ENCODE measurements at regions not wholly inside any gene's neighbourhood (a gene's known extent, or its start where the extent isn't known, plus 50 kb on each side); places are given as distances from the start of the nearest gene placed in this dataset.

DNA sequence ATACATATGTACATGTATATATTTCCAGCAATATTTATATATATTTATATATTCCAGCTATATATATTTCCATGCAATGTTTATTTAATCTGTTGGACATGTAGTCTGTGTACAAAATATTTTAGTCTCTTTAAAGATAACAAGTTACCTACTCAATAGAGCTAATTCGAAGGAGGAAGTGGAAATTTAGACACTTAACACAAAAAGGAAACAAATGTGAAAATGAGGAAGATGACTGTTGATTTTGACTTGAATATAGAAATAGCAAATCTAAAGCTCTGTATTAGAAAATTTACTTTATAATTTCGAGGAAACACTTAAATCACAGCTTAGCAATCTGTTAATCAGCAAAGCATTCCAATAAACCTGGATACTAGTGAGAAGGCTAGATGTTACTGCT, 1064.4 kb downstream of the PCDH7 start:
- TF ChIP-seq RARB (CRISPR knock-in tag; IDR thresholded peaks at IDR 0.05), result no peak
- TF ChIP-seq TOX (CRISPR knock-in tag; IDR thresholded peaks at IDR 0.05; ENCODE audit: borderline replicate concordance), result no peak
- no peak for TF ChIP-seq ZNF565 (CRISPR knock-in tag; conservative IDR thresholded peaks at IDR 0.05; ENCODE audit: low read depth)
- TF ChIP-seq, protein P1, sequence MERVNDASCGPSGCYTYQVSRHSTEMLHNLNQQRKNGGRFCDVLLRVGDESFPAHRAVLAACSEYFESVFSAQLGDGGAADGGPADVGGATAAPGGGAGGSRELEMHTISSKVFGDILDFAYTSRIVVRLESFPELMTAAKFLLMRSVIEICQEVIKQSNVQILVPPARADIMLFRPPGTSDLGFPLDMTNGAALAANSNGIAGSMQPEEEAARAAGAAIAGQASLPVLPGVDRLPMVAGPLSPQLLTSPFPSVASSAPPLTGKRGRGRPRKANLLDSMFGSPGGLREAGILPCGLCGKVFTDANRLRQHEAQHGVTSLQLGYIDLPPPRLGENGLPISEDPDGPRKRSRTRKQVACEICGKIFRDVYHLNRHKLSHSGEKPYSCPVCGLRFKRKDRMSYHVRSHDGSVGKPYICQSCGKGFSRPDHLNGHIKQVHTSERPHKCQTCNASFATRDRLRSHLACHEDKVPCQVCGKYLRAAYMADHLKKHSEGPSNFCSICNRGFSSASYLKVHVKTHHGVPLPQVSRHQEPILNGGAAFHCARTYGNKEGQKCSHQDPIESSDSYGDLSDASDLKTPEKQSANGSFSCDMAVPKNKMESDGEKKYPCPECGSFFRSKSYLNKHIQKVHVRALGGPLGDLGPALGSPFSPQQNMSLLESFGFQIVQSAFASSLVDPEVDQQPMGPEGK (CRISPR knock-in tag; IDR thresholded peaks at IDR 0.05; ENCODE audit: borderline replicate concordance), result no peak
- no peak for TF ChIP-seq BACH2 (CRISPR knock-in tag; IDR thresholded peaks at IDR 0.05; ENCODE audit: borderline replicate concordance)
- no peak for TF ChIP-seq ZFP3 (CRISPR knock-in tag; IDR thresholded peaks at IDR 0.05)
- no peak for TF ChIP-seq PPARA (CRISPR knock-in tag; IDR thresholded peaks at IDR 0.05; ENCODE audit: borderline replicate concordance)
- ATAC-seq, result no peak

- TF ChIP-seq CREB5 (CRISPR knock-in tag; IDR thresholded peaks at IDR 0.05; ENCODE audit: low read depth) (no peak), ZFP3 (CRISPR knock-in tag; IDR thresholded peaks at IDR 0.05) (no peak), ESRRG (CRISPR knock-in tag; IDR thresholded peaks at IDR 0.05) (no peak), GLIS3 (CRISPR knock-in tag; IDR thresholded peaks at IDR 0.05) (no peak), ARNTL (CRISPR knock-in tag; IDR thresholded peaks at IDR 0.05; ENCODE audit: borderline replicate concordance, low read depth) (no peak), ISL1 (CRISPR knock-in tag; IDR thresholded peaks at IDR 0.05) (no peak), ZNF8 (CRISPR knock-in tag; IDR thresholded peaks at IDR 0.05) (no peak), PPARA (CRISPR knock-in tag; IDR thresholded peaks at IDR 0.05; ENCODE audit: borderline replicate concordance) (no peak), BACH2 (CRISPR knock-in tag; IDR thresholded peaks at IDR 0.05; ENCODE audit: borderline replicate concordance) (no peak), OSR1 (CRISPR knock-in tag; IDR thresholded peaks at IDR 0.05) (no peak), SNAI2 (CRISPR knock-in tag; IDR thresholded peaks at IDR 0.05) (no peak), CSDC2 (CRISPR knock-in tag; IDR thresholded peaks at IDR 0.05) (no peak), TCF4 (CRISPR knock-in tag; IDR thresholded peaks at IDR 0.05; ENCODE audit: borderline replicate concordance) (no peak), ZC3H10 (CRISPR knock-in tag; IDR thresholded peaks at IDR 0.05) (no peak), ZNF70 (CRISPR knock-in tag; IDR thresholded peaks at IDR 0.05) (no peak), ZNF565 (CRISPR knock-in tag; conservative IDR thresholded peaks at IDR 0.05; ENCODE audit: low read depth) (no peak)
- TF ChIP-seq, protein P2, sequence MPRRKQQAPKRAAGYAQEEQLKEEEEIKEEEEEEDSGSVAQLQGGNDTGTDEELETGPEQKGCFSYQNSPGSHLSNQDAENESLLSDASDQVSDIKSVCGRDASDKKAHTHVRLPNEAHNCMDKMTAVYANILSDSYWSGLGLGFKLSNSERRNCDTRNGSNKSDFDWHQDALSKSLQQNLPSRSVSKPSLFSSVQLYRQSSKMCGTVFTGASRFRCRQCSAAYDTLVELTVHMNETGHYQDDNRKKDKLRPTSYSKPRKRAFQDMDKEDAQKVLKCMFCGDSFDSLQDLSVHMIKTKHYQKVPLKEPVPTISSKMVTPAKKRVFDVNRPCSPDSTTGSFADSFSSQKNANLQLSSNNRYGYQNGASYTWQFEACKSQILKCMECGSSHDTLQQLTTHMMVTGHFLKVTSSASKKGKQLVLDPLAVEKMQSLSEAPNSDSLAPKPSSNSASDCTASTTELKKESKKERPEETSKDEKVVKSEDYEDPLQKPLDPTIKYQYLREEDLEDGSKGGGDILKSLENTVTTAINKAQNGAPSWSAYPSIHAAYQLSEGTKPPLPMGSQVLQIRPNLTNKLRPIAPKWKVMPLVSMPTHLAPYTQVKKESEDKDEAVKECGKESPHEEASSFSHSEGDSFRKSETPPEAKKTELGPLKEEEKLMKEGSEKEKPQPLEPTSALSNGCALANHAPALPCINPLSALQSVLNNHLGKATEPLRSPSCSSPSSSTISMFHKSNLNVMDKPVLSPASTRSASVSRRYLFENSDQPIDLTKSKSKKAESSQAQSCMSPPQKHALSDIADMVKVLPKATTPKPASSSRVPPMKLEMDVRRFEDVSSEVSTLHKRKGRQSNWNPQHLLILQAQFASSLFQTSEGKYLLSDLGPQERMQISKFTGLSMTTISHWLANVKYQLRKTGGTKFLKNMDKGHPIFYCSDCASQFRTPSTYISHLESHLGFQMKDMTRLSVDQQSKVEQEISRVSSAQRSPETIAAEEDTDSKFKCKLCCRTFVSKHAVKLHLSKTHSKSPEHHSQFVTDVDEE (CRISPR knock-in tag; IDR thresholded peaks at IDR 0.05), result no peak
- TF ChIP-seq, protein P3, sequence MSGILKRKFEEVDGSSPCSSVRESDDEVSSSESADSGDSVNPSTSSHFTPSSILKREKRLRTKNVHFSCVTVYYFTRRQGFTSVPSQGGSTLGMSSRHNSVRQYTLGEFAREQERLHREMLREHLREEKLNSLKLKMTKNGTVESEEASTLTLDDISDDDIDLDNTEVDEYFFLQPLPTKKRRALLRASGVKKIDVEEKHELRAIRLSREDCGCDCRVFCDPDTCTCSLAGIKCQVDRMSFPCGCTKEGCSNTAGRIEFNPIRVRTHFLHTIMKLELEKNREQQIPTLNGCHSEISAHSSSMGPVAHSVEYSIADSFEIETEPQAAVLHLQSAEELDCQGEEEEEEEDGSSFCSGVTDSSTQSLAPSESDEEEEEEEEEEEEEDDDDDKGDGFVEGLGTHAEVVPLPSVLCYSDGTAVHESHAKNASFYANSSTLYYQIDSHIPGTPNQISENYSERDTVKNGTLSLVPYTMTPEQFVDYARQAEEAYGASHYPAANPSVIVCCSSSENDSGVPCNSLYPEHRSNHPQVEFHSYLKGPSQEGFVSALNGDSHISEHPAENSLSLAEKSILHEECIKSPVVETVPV (CRISPR knock-in tag; IDR thresholded peaks at IDR 0.05), result no peak
- TF ChIP-seq, protein P1 (CRISPR knock-in tag; IDR thresholded peaks at IDR 0.05; ENCODE audit: borderline replicate concordance), result no peak
- TF ChIP-seq, protein P4, sequence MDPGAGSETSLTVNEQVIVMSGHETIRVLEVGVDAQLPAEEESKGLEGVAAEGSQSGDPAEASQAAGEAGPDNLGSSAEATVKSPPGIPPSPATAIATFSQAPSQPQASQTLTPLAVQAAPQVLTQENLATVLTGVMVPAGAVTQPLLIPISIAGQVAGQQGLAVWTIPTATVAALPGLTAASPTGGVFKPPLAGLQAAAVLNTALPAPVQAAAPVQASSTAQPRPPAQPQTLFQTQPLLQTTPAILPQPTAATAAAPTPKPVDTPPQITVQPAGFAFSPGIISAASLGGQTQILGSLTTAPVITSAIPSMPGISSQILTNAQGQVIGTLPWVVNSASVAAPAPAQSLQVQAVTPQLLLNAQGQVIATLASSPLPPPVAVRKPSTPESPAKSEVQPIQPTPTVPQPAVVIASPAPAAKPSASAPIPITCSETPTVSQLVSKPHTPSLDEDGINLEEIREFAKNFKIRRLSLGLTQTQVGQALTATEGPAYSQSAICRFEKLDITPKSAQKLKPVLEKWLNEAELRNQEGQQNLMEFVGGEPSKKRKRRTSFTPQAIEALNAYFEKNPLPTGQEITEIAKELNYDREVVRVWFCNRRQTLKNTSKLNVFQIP (CRISPR knock-in tag; IDR thresholded peaks at IDR 0.05; ENCODE audit: borderline replicate concordance, low read depth), result no peak
- ATAC-seq, result no peak
These were observed 1067.5 kb downstream of the PCDH7 start for GRCh38 chr4:31787701-31788100.

All from SK-N-SH treated with all-trans-retinoic acid at 6 μM for 48 hours (cell line).